Sigmoid colon (tissue), 4 donors: ENCODE measurements at regions not wholly inside any gene's neighbourhood (a gene's known extent, or its start where the extent isn't known, plus 50 kb on each side); places are given as distances from the start of the nearest gene placed in this dataset.

ENCODE experiments used
- CTCF ChIP-seq, 4 experiments: fragments of 450-650 bp in 3 of 4; fragments of 200-600 bp in 1 of 4; IDR thresholded peaks; one replicate each; pipeline ENCODE4 v1.5.1; 2016 to 2019; ENCODE audit warnings: antibody characterized with exemption in 4 of 4, mild to moderate bottlenecking in 3 of 4, moderate library complexity in 2 of 4
- EP300 ChIP-seq, 4 donors: sonication (generic); formaldehyde crosslinking; IDR thresholded peaks; one replicate each; pipeline ENCODE4 v1.6.1; 2017; ENCODE audit warnings: antibody characterized with exemption in 4 of 4
- POLR2A ChIP-seq, 2 donors: fragments of 450-650 bp; IDR thresholded peaks; one replicate each; pipeline ENCODE4 v1.6.1; 2016; ENCODE audit warnings: antibody characterized with exemption in 2 of 2, mild to moderate bottlenecking in 2 of 2, moderate library complexity in 2 of 2
- POLR2AphosphoS5 ChIP-seq, 4 donors: sonication (generic); formaldehyde crosslinking; IDR thresholded peaks; one replicate each; pipeline ENCODE4 v1.6.1; 2017; ENCODE audit warnings: antibody characterized with exemption in 4 of 4

- no peak for TF ChIP-seq EP300 (IDR thresholded peaks at IDR 0.05)
- no peak for TF ChIP-seq CTCF (IDR thresholded peaks at IDR 0.05)
- TF ChIP-seq POLR2A (IDR thresholded peaks at IDR 0.05): no peak
- TF ChIP-seq POLR2AphosphoS5 (IDR thresholded peaks at IDR 0.05): no peak
These were observed 497.5 kb upstream of the IGFBP7 start for GRCh38 chr4:57607566-57608180.
